COLO829 (cell line): ENCODE measurements at regions not wholly inside any gene's neighbourhood (a gene's known extent, or its start where the extent isn't known, plus 50 kb on each side); places are given as distances from the start of the nearest gene placed in this dataset.
A peak's percentile ranks its signal among the peaks of the same experiment; 100 is the strongest.
"Not testable (repeated sequence)": the region's sequence is repeated elsewhere in the genome, so short reads cannot be mapped to it uniquely, and the experiment has no call there.

Source experiments
- DNase-seq: peaks from one replicate; pipeline ENCODE4 v3.0.0; 2012; ENCODE audit warnings: low spot score

GRCh38 chr7:91398341-91398740 lies 134.1 kb downstream of the FZD1 start:
- DNase-seq = peak; percentile 41

GRCh38 chr7:91405092-91405788 lies 141.0 kb downstream of the FZD1 start:
- no peak for DNase-seq

GRCh38 chr7:91405873-91406272 lies 141.6 kb downstream of the FZD1 start:
- DNase-seq = not testable (repeated sequence)

- no peak for DNase-seq
Observed at GRCh38 chr7:91407942-91408341, 143.7 kb downstream of the FZD1 start.

- no peak for DNase-seq
Observed at GRCh38 chr7:91408388-91409154, 144.3 kb downstream of the FZD1 start.

- no peak for DNase-seq
Observed at GRCh38 chr7:91411060-91411459, 146.8 kb downstream of the FZD1 start.

- DNase-seq = no peak
Observed at GRCh38 chr7:91412298-91412697, 148.1 kb downstream of the FZD1 start.

- DNase-seq = no peak
Observed at GRCh38 chr7:91414734-91415133, 150.5 kb downstream of the FZD1 start.

GRCh38 chr7:91416155-91416865 lies 152.1 kb downstream of the FZD1 start:
- no peak for DNase-seq

GRCh38 chr7:91420606-91421005 lies 156.4 kb downstream of the FZD1 start:
- DNase-seq = no peak

- DNase-seq = no peak
Observed at GRCh38 chr7:91421018-91421417, 156.8 kb downstream of the FZD1 start.

GRCh38 chr7:91424371-91424770 lies 160.1 kb downstream of the FZD1 start:
- DNase-seq = no peak

- no peak for DNase-seq
Observed at GRCh38 chr7:91425149-91425548, 160.9 kb downstream of the FZD1 start.

- DNase-seq = no peak
Observed at GRCh38 chr7:91427051-91427450, 162.8 kb downstream of the FZD1 start.

- no peak for DNase-seq
Observed at GRCh38 chr7:91431601-91432000, 167.4 kb downstream of the FZD1 start.

- DNase-seq = no peak
Observed at GRCh38 chr7:91434836-91435235, 170.6 kb downstream of the FZD1 start.

GRCh38 chr7:91435381-91436059 lies 171.3 kb downstream of the FZD1 start:
- no peak for DNase-seq

GRCh38 chr7:91436655-91437054 lies 172.4 kb downstream of the FZD1 start:
- no peak for DNase-seq

GRCh38 chr7:91440198-91440597 lies 176.0 kb downstream of the FZD1 start:
- DNase-seq = not testable (repeated sequence)

GRCh38 chr7:91443862-91444261 lies 179.6 kb downstream of the FZD1 start:
- DNase-seq = no peak

- DNase-seq = no peak
Observed at GRCh38 chr7:91446819-91447218, 182.6 kb downstream of the FZD1 start.

GRCh38 chr7:91455411-91455810 lies 191.2 kb downstream of the FZD1 start:
- DNase-seq = no peak
